HG03039 (cell line): ENCODE measurements at regions not wholly inside any gene's neighbourhood (a gene's known extent, or its start where the extent isn't known, plus 50 kb on each side); places are given as distances from the start of the nearest gene placed in this dataset.

Experiments
- ATAC-seq: cut with Tn5 transposase; IDR thresholded peaks from one replicate; pipeline ENCODE4 v1.9.1; 2021; ENCODE audit warnings: mild to moderate bottlenecking, moderate library complexity; ENCODE audit not compliant: unreplicated experiment

DNA sequence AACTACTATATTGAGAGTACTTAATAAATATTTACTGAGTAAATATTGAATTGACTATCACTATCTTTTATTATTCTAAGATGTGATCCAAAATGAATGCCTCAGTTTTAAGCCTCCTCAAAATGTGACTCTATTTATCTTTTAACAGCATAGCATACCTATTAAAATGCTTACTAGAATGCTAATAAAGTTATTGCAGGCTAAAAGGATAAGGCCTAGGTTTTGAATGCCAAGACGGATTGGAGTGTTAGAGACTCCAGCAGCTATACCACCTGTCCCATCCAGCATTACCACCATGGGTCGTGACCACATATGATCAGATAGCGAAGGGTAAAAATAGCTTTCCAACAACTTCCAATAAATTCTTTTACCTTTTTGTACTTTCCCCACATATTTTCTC lies 64.7 kb upstream of the MYRIP start:
- no peak for ATAC-seq

DNA sequence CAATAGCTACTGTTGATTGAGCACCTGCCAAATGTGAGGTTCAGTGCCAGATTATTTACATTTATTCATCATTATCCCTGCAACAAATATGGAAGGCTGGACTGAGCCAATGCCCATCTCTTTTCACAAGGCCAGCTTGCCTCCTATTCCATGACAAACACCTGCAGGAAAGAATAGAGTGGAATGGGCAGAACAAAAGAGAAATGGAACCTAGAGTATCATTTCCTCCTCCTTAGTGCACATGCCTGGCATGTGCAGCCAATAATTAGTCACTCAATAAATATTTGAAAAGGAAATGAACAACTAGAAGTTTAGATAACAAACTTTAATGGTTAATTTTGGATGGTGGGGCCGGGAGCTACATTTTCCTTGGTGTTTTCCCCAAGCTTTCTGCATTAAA lies 61.4 kb upstream of the MYRIP start:
- no peak for ATAC-seq

DNA sequence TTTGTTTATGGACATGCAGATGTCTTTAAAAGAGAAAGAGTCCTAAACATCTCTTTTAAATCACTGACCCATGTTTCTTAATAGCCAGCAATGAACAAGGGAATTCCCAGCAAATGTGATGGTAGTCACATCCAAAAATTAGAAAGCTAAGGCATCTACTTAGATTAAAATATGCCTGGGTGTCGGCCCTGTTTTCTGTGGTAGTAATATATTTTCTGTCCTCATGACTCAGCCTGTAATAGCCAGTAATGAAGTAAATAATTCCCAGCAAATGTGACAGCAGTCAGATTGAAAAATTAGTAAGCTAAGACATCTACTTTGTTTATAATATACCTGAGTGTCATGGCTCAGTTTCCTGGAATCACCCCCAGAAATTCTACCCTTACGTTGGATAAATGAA lies 60.6 kb upstream of the MYRIP start:
- no peak for ATAC-seq

DNA sequence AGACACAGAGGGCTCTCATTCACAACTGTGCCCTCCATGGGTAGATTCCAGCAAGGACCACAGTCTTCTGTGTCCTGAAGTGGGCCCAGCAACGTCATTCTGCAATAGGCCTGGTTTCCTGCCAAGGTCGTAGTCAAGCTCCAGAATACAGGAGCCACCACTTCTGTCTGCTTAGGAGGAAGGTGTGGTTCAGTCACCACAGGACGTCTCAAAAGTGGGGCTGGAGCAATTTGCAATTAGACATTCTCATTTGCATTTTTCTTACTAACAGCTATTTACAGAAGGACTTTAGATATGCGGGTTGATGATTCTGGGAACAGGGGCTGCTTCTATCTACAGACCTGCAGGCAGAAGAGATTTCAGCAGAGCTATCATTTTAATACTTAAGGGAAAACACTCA lies 58.7 kb upstream of the MYRIP start:
- ATAC-seq, result no peak

DNA sequence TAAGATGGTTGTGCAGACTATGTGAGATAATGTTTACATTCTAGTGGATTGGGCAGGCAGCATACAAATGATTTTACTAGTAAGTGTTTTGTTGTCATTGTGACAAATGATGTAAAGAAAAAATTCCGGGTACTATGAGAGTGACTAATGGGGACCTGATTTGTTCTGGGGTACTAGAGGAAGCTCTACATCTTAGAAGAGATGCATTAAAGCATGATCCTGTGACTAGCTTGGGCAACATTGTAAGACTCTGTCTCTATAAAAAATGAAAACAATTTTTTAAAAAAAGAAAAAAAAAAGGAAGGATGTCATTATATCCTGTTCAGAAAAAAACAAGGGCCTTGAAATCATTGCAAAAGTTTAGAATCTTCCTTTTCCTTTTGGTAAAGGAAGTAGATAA lies 58.1 kb upstream of the MYRIP start:
- ATAC-seq, result no peak

DNA sequence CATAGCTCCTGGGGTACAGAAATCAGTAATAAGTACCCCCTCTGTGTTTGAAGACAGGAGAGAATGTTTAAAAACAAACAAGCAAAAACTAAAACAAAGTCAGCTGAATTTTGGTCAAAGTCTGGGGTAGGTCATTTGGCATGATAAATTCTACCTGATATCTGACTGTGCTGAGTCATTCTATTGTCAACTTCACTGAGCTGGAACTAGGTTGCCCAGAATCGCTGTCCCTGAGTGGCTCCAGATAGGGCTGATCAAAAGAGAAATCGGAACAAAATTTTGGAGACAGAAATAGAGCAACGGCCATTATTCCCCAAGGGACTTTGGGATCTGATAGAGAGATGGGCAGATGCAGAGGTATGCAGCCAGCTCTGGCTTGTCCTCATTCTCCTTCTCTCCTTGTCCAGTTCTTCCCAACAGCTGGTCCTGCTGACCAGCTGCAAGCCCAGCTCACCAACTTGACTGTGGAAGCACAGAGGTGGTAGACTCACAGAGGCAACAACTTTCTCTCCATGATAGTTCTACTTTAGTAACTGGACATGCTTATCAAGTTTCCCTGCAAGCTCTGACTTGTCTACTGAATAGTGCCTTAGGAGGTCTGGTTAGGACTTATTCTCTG lies 57.3 kb upstream of the MYRIP start:
- ATAC-seq, result no peak

DNA sequence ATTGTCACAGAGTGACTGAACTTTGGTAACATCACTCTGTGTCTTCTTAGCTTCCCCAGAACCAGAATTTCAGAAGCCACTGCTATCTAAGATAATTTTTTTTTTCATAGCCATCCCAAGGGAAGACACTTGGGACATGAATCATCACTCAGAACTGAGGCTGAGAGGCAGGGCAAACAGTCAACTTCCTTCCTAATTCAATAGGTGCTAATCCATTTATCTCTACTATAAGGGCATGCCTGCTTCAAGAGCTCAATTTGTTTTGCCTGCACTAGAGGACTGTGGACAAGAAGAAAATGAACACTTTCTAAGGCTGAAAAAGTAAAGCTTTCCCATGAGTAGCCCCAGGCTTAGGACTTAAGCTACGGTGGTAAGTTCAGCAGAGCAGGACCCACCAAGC lies 56.7 kb upstream of the MYRIP start:
- no peak for ATAC-seq

DNA sequence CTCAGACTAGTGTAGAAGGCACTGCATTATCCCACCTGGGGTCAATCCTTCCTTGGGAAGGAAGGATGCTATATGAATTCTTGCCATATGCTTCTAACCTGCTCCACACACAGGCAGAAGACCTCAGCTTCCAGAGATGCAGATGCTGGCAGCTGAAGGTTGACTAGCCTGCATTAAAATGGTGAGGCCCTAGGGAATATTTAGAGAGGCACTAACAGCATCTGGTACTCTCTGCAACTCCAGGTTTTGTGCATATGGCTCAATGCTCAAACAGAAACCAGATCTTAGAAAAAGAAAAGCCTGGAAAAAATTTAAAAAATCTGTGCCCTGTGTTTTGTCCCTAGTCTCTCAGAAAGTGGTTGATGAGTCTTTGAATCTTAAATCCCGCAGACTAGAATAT lies 56.0 kb upstream of the MYRIP start:
- no peak for ATAC-seq

DNA sequence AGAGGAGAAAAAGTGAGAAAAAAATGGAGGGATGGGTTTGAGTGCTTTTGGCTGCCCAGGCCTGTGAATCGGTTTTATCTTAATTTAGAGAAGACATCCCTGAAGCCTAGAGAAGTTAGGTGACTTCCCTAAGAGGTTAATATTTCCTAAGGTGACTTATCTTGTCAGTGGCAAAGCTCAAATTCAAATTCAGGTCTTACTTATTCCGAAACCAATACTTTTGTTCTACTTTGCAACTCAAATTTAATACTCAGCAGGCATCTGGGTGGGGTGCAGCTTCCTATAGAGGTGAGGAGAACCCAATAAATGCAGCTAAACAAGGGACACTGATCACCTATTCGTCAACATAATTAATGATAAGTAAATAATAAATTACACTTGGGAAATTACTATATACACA lies 54.9 kb upstream of the MYRIP start:
- peak; percentile 59 for ATAC-seq

DNA sequence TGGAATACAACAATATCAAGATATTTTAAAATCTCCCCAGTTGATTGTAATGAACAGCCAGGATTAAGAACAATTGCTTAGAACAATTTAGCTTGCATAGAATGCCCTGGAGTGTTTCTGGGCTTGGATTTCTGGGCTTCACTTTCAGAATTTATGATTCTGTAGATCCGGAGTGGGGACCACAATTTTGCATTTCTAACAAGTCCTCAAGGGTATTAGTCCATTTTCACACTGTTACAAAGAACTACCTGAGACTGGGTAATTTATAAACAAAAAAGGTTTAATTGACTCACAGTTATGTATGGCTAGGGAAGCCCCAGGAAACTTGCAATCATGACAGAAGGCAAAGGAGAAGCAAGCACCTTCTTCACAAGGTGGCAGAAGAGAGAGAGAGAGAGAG lies 54.3 kb upstream of the MYRIP start:
- ATAC-seq, result no peak

DNA sequence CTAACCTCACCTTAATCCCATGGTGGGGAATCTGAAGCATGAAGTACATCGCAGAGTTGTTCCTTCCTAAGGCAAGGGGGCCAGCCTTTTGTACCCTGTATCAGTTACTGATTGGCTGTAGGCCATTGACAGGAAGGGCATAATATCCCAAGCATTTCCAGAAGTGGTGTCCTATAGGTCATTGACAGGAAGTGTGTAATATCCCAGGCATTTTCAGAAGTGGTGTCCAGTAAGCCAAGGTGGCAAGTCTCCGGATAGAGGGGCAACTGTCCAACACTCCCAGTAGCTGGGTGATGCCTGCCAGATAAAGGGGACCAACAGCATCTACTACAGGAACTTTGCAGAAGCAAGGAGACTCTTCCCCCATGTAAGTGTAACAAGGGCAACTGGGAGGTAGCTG lies 52.1 kb upstream of the MYRIP start:
- ATAC-seq, result no peak
